ENCODE measurements at regions not wholly inside any gene's neighbourhood (a gene's known extent, or its start where the extent isn't known, plus 50 kb on each side); places are given as distances from the start of the nearest gene placed in this dataset.

- no peak for TF ChIP-seq CTCF (IDR thresholded peaks at IDR 0.05)
- TF ChIP-seq POLR2A (IDR thresholded peaks at IDR 0.05), result no peak
Measured at GRCh38 chr2:128792476-128793054, 473.9 kb upstream of the HS6ST1 start.
